DND-41 (cell line): ENCODE measurements at regions not wholly inside any gene's neighbourhood (a gene's known extent, or its start where the extent isn't known, plus 50 kb on each side); places are given as distances from the start of the nearest gene placed in this dataset.

Experiments
- ATAC-seq: fragments of 200-7000 bp; cut with Tn5 transposase; 3 replicates; pipeline ENCODE4 v1.9.1; 2021; ENCODE audit warnings: low read depth; ENCODE audit not compliant: insufficient read depth
- DNase-seq: peaks from one replicate; pipeline ENCODE4 v3.0.0-alpha.2; 2020
- H2AFZ ChIP-seq: 2 replicates; pipeline ENCODE4 v1.6.0; 2012; ENCODE audit warnings: low read depth, low read length
- H3K27ac ChIP-seq: 2 replicates; pipeline ENCODE4 v1.5.1; 2012; ENCODE audit warnings: low read length, inconsistent platforms
- H3K27me3 ChIP-seq: fragments of 200-600 bp; sonication (generic); 2 replicates; pipeline ENCODE4 v1.6.0; 2012; ENCODE audit warnings: low read length, mild to moderate bottlenecking, inconsistent platforms; ENCODE audit not compliant: insufficient read depth, poor library complexity
- H3K36me3 ChIP-seq: 2 replicates; pipeline ENCODE4 v1.5.1; 2012; ENCODE audit warnings: low read length, inconsistent platforms; ENCODE audit not compliant: insufficient read depth
- H3K4me1 ChIP-seq: 2 replicates; pipeline ENCODE4 v1.5.1; 2012; ENCODE audit warnings: mild to moderate bottlenecking, low read length; ENCODE audit not compliant: insufficient read depth
- H3K4me2 ChIP-seq: 2 replicates; pipeline ENCODE4 v1.6.0; 2012; ENCODE audit warnings: mild to moderate bottlenecking, moderate library complexity, low read length, inconsistent platforms; ENCODE audit not compliant: insufficient read depth
- H3K4me3 ChIP-seq, 2 experiments: fragments of 200-600 bp in 1 of 2; shearing (Covaris generic) in 1 of 2; 2 replicates each; pipeline ENCODE4 v1.5.1; 2012 to 2016; ENCODE audit warnings: inconsistent platforms in 2 of 2, low read length in 2 of 2, mild to moderate bottlenecking in 2 of 2, low read depth in 1 of 2, moderate library complexity in 1 of 2
- H3K79me2 ChIP-seq: 2 replicates; pipeline ENCODE4 v1.6.0; 2012; ENCODE audit warnings: low read length, inconsistent platforms; ENCODE audit not compliant: insufficient read depth
- H3K9ac ChIP-seq: 2 replicates; pipeline ENCODE4 v1.6.0; 2012; ENCODE audit warnings: low read depth, mild to moderate bottlenecking, inconsistent platforms, low read length, moderate library complexity
- H3K9me3 ChIP-seq: 2 replicates; pipeline ENCODE4 v1.5.1; 2012; ENCODE audit warnings: low read length, moderate library complexity, mild to moderate bottlenecking, inconsistent platforms; ENCODE audit not compliant: insufficient read depth, severe bottlenecking
- H4K20me1 ChIP-seq: 2 replicates; pipeline ENCODE4 v1.6.0; 2012; ENCODE audit warnings: low read length; ENCODE audit not compliant: insufficient read depth
- EZH2 ChIP-seq: IDR thresholded peaks from 3 replicates; pipeline ENCODE4 v1.6.1; 2012; ENCODE audit warnings: borderline replicate concordance, low read depth, mild to moderate bottlenecking, moderate library complexity, low read length, inconsistent platforms; ENCODE audit not compliant: severe bottlenecking
- TF ChIP-seq, protein P1 (sequence below): IDR thresholded peaks from 2 replicates; pipeline ENCODE4 v1.5.1; 2012; ENCODE audit warnings: borderline replicate concordance, low read length, moderate library complexity, mild to moderate bottlenecking; ENCODE audit not compliant: poor library complexity, severe bottlenecking; ENCODE audit errors: extremely low read depth

DNA sequence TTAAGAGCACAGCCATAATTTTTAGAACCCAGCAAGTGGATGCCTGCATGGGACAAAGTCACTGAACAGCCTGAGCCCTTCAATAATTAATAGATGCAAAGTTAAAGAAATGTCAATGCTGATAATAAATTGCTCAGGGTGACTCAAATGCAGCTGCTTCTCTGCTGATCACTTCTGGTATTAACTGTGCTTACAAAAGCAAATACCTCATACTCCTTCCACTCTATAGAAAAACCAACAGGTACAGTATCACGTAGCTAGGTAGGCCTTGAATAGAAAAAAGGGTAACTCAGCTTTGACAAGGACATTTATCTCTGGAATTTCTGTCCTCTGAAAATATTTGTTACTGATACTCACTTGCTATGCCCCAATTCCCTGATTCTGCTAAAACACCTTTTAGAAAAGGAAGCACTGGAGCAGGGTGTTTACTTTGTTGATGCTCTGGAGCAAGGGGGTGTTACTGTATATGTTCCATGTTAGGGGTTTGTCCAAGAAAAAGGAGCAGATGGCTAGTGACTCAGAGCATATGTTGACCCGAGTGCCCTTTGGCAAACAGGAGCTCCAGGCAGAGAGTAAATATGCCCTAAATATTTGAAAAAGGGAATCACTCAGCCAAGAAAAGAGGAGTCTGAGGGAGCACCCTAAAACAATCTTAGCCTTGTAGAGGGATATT lies 59.1 kb upstream of the RTN4 start:
- no peak overlapping the region for H3K4me2 ChIP-seq

DNA sequence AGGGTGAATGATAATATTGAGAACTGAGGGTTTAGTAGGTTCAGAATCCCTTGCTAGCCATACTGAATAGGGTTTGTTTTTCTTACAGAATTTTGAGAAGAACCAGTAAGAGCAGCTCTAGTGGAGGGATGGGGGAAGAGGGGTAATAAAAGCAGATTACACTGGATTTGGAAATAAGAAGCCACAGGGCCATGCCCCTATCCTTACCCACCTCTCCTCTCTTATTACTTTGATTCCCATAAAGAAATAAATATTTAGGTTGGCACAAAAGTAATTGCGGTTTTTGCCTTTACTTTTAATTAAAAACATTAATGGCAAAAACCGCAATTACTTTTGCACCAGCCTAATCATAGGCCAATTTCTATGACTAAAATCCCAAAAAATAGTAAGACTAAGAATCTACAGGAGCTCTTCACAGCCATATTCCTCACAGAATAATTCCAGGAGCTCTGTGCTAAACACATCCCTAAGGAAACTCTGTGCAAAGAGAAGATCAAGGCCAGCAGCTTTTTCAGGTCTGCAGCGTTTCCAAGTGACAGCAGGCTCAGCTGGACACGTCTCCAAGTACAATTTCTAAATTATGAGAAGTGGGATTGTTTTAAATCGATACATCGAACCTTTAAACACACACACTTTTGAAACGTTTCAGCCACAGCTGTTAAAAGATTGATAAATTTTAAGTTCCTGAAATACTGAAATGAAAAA lies 58.4 kb upstream of the RTN4 start:
- no peak overlapping the region for H2AFZ ChIP-seq
- H3K4me1 ChIP-seq, result peaks cover 15% of the 10 kb centered on the region
- no peaks in the 10 kb centered on the region for H4K20me1 ChIP-seq
- no peaks in the 10 kb centered on the region for H3K27me3 ChIP-seq
- H3K27ac ChIP-seq, result no peak overlapping the region
- H3K9me3 ChIP-seq, result no peaks in the 10 kb centered on the region
- no peak for ATAC-seq
- H3K36me3 ChIP-seq, result no peaks in the 10 kb centered on the region
- DNase-seq, result no peak
- H3K79me2 ChIP-seq, result no peaks in the 10 kb centered on the region
- no peak for TF ChIP-seq EZH2
- TF ChIP-seq, protein P1, sequence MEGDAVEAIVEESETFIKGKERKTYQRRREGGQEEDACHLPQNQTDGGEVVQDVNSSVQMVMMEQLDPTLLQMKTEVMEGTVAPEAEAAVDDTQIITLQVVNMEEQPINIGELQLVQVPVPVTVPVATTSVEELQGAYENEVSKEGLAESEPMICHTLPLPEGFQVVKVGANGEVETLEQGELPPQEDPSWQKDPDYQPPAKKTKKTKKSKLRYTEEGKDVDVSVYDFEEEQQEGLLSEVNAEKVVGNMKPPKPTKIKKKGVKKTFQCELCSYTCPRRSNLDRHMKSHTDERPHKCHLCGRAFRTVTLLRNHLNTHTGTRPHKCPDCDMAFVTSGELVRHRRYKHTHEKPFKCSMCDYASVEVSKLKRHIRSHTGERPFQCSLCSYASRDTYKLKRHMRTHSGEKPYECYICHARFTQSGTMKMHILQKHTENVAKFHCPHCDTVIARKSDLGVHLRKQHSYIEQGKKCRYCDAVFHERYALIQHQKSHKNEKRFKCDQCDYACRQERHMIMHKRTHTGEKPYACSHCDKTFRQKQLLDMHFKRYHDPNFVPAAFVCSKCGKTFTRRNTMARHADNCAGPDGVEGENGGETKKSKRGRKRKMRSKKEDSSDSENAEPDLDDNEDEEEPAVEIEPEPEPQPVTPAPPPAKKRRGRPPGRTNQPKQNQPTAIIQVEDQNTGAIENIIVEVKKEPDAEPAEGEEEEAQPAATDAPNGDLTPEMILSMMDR, result no peak
- H3K4me3 ChIP-seq, result no peak overlapping the region
- no peak overlapping the region for H3K4me2 ChIP-seq
- no peak overlapping the region for H3K9ac ChIP-seq

More for the DNA sequence above, 59.1 kb upstream of the RTN4 start:
- no peak overlapping the region; the same call in 1 of the 2 replicates for H2AFZ ChIP-seq
- no peaks in the 10 kb centered on the region for H3K9me3 ChIP-seq
- no peaks in the 10 kb centered on the region for H4K20me1 ChIP-seq
- no peak overlapping the region for H3K4me3 ChIP-seq
- H3K9ac ChIP-seq, result no peak overlapping the region
- TF ChIP-seq, protein P1, result no peak
- TF ChIP-seq EZH2, result no peak
- ATAC-seq (no peak), DNase-seq (no peak)
- no peaks in the 10 kb centered on the region for H3K27me3 ChIP-seq
- H3K36me3 ChIP-seq, result no peaks in the 10 kb centered on the region
- no peak overlapping the region for H3K27ac ChIP-seq
- peaks cover 8% of the 10 kb centered on the region for H3K4me1 ChIP-seq
- H3K79me2 ChIP-seq, result no peaks in the 10 kb centered on the region

DNA sequence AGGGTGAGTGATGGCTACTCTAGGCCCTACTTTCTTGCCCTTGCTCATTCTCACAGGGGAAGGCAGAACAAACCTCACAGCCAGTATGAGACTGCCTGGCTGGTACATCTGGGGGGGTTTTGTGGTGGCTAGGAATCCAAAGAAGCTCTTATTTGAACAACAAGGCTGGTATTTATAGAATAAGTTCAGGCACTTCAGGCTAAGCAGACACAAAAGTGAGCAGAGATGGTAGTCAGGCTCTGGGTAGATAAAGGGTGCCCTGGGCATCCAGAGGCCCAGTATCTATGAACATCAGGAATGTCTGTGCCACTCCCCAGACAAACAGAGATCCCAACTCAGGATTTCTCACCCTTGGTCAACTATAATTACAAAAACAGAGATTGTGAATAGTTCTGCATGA lies 57.2 kb upstream of the RTN4 start:
- Histone ChIP-seq H2AFZ (no peak overlapping the region), H3K4me3 (no peak overlapping the region), H3K27me3 (no peaks in the 10 kb centered on the region), H3K4me2 (no peak overlapping the region), H3K79me2 (no peaks in the 10 kb centered on the region), H3K27ac (no peak overlapping the region), H3K36me3 (no peaks in the 10 kb centered on the region), H3K9ac (no peak overlapping the region), H3K9me3 (no peaks in the 10 kb centered on the region), H3K4me1 (peaks cover 27% of the 10 kb centered on the region), H4K20me1 (no peaks in the 10 kb centered on the region)
- TF ChIP-seq, protein P1, result no peak
- TF ChIP-seq EZH2, result no peak
- ATAC-seq, result no peak
- DNase-seq, result no peak
